Mesothelial cell of epicardium (in vitro differentiated cells): ENCODE measurements at regions not wholly inside any gene's neighbourhood (a gene's known extent, or its start where the extent isn't known, plus 50 kb on each side); places are given as distances from the start of the nearest gene placed in this dataset.

Experiments
- DNase-seq, 2 experiments: peaks; one replicate each; pipeline ENCODE4 v3.0.0; 2021; ENCODE audit warnings: low spot score in 2 of 2; ENCODE audit not compliant: unreplicated experiment in 2 of 2
- H3K27ac Mint-ChIP-seq: 2 replicates; pipeline ENCODE4 v1.8.0; 2021; ENCODE audit warnings: mixed read lengths
- H3K27me3 Mint-ChIP-seq: 2 replicates; pipeline ENCODE4 v1.8.0; 2021; ENCODE audit warnings: low read depth, mixed read lengths
- H3K36me3 Mint-ChIP-seq: 2 replicates; pipeline ENCODE4 v1.8.0; 2021; ENCODE audit warnings: mixed read lengths
- H3K4me1 Mint-ChIP-seq: 2 replicates; pipeline ENCODE4 v1.8.0; 2021; ENCODE audit warnings: mixed read lengths
- H3K4me3 Mint-ChIP-seq: 2 replicates; pipeline ENCODE4 v1.8.0; 2021; ENCODE audit warnings: mild to moderate bottlenecking, moderate library complexity, mixed read lengths
- H3K9me3 Mint-ChIP-seq: 2 replicates; pipeline ENCODE4 v1.8.0; 2021; ENCODE audit warnings: mixed read lengths
- TF ChIP-seq, protein P1 (sequence below): fragments of 200-600 bp; sonication (generic); IDR thresholded peaks from one replicate; pipeline ENCODE4 v1.5.0; 2021; ENCODE audit warnings: antibody characterized with exemption; ENCODE audit not compliant: unreplicated experiment

DNA sequence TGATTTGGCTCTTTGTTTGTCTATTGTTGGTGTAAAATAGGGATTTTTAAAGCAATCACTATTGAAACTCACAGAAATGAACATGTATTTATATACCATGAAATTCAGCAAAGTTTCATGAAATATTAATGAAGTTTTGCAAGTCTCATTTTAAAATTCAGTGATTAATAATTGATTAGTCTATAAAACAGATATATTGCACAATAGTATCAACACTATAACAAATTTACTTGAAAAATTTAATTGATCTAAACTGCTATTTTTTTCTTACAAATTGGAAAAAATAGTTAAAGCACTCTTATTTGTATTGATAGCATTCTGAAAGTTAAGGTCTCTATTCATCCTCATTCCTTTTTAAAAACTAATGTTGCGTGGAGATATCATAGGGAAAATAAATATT, 121.0 kb upstream of the PCDH9 start:
- TF ChIP-seq, protein P1, sequence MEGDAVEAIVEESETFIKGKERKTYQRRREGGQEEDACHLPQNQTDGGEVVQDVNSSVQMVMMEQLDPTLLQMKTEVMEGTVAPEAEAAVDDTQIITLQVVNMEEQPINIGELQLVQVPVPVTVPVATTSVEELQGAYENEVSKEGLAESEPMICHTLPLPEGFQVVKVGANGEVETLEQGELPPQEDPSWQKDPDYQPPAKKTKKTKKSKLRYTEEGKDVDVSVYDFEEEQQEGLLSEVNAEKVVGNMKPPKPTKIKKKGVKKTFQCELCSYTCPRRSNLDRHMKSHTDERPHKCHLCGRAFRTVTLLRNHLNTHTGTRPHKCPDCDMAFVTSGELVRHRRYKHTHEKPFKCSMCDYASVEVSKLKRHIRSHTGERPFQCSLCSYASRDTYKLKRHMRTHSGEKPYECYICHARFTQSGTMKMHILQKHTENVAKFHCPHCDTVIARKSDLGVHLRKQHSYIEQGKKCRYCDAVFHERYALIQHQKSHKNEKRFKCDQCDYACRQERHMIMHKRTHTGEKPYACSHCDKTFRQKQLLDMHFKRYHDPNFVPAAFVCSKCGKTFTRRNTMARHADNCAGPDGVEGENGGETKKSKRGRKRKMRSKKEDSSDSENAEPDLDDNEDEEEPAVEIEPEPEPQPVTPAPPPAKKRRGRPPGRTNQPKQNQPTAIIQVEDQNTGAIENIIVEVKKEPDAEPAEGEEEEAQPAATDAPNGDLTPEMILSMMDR: no peak
- no peak overlapping the region for H3K27ac Mint-ChIP-seq

DNA sequence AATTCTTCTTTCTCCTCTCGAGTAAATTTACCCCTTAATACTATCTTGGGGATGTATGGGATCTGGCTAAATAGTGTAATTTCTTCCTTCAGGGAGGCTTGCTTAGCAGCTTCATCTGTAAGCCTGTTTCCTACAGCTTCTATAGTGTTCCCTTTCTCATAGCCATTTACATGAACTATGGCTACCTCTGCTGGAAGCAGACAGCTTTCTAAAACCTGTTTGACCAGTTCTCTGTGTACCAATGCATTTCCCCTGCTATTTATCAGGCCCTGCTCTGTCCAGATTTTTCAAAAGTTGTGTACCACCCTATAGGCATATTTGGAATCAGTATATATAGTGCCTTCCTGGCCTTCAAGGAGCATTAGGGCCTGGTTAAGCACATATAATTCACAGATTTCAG, 113.6 kb upstream of the PCDH9 start:
- Mint-ChIP-seq H3K27me3 (no peaks in the 10 kb centered on the region), H3K9me3 (peaks cover 24% of the 10 kb centered on the region), H3K4me1 (peaks cover 6% of the 10 kb centered on the region), H3K36me3 (peaks cover 2% of the 10 kb centered on the region), H3K27ac (no peak overlapping the region), H3K4me3 (no peak overlapping the region)
- TF ChIP-seq, protein P1: no peak
- DNase-seq: no peak

More for the DNA sequence above, 121.0 kb upstream of the PCDH9 start:
- no peak overlapping the region for H3K4me3 Mint-ChIP-seq
- H3K4me1 Mint-ChIP-seq: peaks cover 4% of the 10 kb centered on the region
- DNase-seq: no peak
- peaks cover 1% of the 10 kb centered on the region for H3K36me3 Mint-ChIP-seq
- H3K27me3 Mint-ChIP-seq: no peaks in the 10 kb centered on the region
- peaks cover 21% of the 10 kb centered on the region for H3K9me3 Mint-ChIP-seq

DNA sequence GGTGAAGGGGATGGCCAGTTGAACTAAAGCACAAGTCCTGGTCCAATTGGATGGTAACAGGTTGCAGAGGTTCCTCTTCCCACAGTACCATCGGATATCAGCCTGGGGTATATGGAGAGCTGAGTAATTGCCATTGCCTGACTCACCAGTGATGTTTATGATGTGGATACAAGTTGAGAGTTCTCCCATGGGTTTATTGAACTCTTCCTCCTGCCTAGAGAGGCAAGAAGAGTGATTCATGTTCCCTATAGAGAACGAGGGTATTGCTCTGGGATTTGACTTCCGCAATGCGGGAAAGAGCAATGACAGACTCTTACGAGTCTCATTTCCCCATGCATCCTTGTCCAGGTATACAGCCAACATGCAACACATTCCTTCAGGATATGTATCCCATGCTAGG, 111.3 kb upstream of the PCDH9 start:
- DNase-seq: no peak
- TF ChIP-seq, protein P1: no peak
- H3K9me3 Mint-ChIP-seq: peaks cover 20% of the 10 kb centered on the region
- no peak overlapping the region for H3K27ac Mint-ChIP-seq
- H3K4me3 Mint-ChIP-seq: no peak overlapping the region
- no peaks in the 10 kb centered on the region for H3K27me3 Mint-ChIP-seq
- peaks cover 6% of the 10 kb centered on the region for H3K4me1 Mint-ChIP-seq
- peaks cover 2% of the 10 kb centered on the region for H3K36me3 Mint-ChIP-seq

DNA sequence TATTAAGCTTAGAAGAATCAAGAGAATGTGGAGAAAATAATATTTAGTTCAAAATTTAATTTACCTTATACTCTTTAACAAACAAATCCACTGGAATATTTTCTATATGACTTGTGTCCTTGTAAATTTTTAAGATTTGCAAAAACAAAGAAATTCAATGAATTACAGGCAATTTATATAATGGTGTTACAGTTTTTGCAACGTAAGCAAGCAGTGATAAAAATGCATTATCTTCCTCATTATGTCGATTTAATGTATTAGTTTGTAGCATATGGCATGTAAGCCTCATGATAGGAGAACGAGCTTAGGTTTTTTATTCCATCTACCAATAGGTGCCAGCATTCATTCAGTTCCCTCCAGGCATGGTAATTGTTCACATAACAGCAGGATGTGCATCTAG, 100.0 kb upstream of the PCDH9 start:
- Mint-ChIP-seq H3K4me1 (no peaks in the 10 kb centered on the region), H3K36me3 (no peaks in the 10 kb centered on the region), H3K9me3 (no peaks in the 10 kb centered on the region)

DNA sequence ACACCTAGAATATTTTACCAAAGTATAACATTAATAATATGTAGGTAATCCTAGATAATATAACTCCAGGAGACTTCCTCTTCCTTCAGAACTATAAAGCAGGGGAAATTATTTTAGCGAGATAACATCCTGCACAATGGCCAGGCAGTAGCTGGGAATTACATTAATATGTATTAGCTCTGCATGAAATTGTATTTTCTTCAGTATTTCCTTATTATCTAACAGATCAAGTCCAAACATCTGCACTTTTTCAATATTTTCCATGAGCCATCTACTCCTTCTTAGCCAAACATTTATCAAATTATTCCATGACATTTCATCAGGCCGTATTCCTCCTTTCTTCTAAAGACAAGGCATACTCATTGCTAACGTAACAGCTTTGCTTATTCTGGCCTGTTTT, 98.8 kb upstream of the PCDH9 start:
- no peaks in the 10 kb centered on the region for H3K9me3 Mint-ChIP-seq
- TF ChIP-seq, protein P1: no peak
- no peak for DNase-seq
- H3K4me3 Mint-ChIP-seq: no peak overlapping the region
- no peaks in the 10 kb centered on the region for H3K27me3 Mint-ChIP-seq
- no peak overlapping the region for H3K27ac Mint-ChIP-seq
- no peaks in the 10 kb centered on the region for H3K36me3 Mint-ChIP-seq
- no peaks in the 10 kb centered on the region for H3K4me1 Mint-ChIP-seq

More for the DNA sequence above, 100.0 kb upstream of the PCDH9 start:
- TF ChIP-seq, protein P1: no peak
- DNase-seq: no peak
- Mint-ChIP-seq H3K27ac (no peak overlapping the region), H3K4me3 (no peak overlapping the region), H3K27me3 (no peaks in the 10 kb centered on the region)

DNA sequence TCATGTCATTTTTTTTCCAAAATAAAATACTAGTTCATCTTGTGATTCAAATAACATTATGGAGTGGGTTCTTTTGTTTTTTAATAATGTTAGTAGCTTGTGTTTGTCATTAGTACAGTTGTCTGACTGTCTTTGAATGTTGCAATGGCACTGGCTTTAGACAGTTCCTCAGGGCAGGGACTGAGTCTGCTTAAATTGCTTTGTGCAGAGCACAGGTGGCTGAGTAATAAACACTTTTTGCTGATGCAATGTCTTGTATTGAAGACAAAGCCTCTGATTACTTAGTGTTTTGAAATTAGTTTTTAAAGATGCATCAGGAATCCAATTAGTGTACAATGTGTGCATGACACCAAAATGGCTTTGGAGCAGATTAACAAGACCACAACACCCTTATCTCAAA, 88.7 kb upstream of the PCDH9 start:
- no peaks in the 10 kb centered on the region for H3K27me3 Mint-ChIP-seq
- H3K4me3 Mint-ChIP-seq: no peak overlapping the region
- TF ChIP-seq, protein P1: no peak
- H3K36me3 Mint-ChIP-seq: no peaks in the 10 kb centered on the region
- H3K4me1 Mint-ChIP-seq: no peaks in the 10 kb centered on the region
- no peak for DNase-seq
- peaks cover 3% of the 10 kb centered on the region for H3K9me3 Mint-ChIP-seq
- H3K27ac Mint-ChIP-seq: no peak overlapping the region
